PC-3 (cell line): ENCODE measurements at regions not wholly inside any gene's neighbourhood (a gene's known extent, or its start where the extent isn't known, plus 50 kb on each side); places are given as distances from the start of the nearest gene placed in this dataset.

Experiments used
- ATAC-seq: fragments of 200-7000 bp; cut with Tn5 transposase; 2 replicates; pipeline ENCODE4 v1.9.1; 2020; ENCODE audit warnings: mild to moderate bottlenecking, moderate library complexity
- BruUV-seq: library from RNA; stranded (reverse); fragments of 400-500 nt; replicated peaks from 2 replicates; lab custom pipeline; 2021; lab: Mats Ljungman, UMichigan
- CTCF ChIA-PET: fragments of 300-600 bp; sonication (Branson Sonifier 250); formaldehyde crosslinking; loops from one replicate; lab custom pipeline; 2022; ENCODE audit warnings: antibody characterized with exemption; lab: Charles Lee
- POLR2A ChIA-PET: fragments of 300-600 bp; sonication (Branson Sonifier 250); formaldehyde crosslinking; loops from one replicate; lab custom pipeline; 2022; ENCODE audit warnings: antibody characterized with exemption; ENCODE audit not compliant: unreplicated experiment; lab: Charles Lee
- DNase-seq: peaks from one replicate; pipeline ENCODE4 v3.0.0-alpha.2; 2015
- H2AFZ ChIP-seq: fragments of 300-600 bp; sonication (generic); 2 replicates; pipeline ENCODE4 v1.6.0; 2016; ENCODE audit warnings: antibody characterized with exemption, low read length
- H3F3A ChIP-seq: fragments of 300-600 bp; sonication (generic); one replicate; pipeline ENCODE4 v1.6.0; 2017; ENCODE audit warnings: antibody characterized with exemption, low read length, control low read depth, mild to moderate bottlenecking; ENCODE audit not compliant: unreplicated experiment
- H3K27ac ChIP-seq: fragments of 300-600 bp; sonication (generic); 2 replicates; pipeline ENCODE4 v1.5.1; 2016; ENCODE audit warnings: mild to moderate bottlenecking, low read length
- H3K27me3 ChIP-seq: fragments of 300-600 bp; sonication (generic); 2 replicates; pipeline ENCODE4 v1.6.1; 2016; ENCODE audit warnings: low read length, mixed read lengths
- H3K36me3 ChIP-seq: fragments of 300-600 bp; sonication (generic); 2 replicates; pipeline ENCODE4 v1.6.1; 2016; ENCODE audit warnings: low read depth, mixed run types, low read length, mixed read lengths
- H3K4me1 ChIP-seq: fragments of 300-600 bp; sonication (generic); 2 replicates; pipeline ENCODE4 v1.5.1; 2016; ENCODE audit warnings: low read length; ENCODE audit not compliant: insufficient read depth
- H3K4me2 ChIP-seq: fragments of 300-600 bp; sonication (generic); 2 replicates; pipeline ENCODE4 v1.6.0; 2016; ENCODE audit warnings: low read length
- H3K4me3 ChIP-seq: fragments of 300-600 bp; sonication (generic); 2 replicates; pipeline ENCODE4 v1.5.1; 2016; ENCODE audit warnings: mild to moderate bottlenecking, low read length, mixed read lengths
- H3K79me2 ChIP-seq: fragments of 300-600 bp; sonication (generic); 2 replicates; pipeline ENCODE4 v1.6.1; 2017; ENCODE audit warnings: low read length, mixed read lengths
- H3K9ac ChIP-seq: fragments of 300-600 bp; sonication (generic); 2 replicates; pipeline ENCODE4 v1.6.0; 2016; ENCODE audit warnings: mild to moderate bottlenecking, low read length
- H3K9me2 ChIP-seq: fragments of 300-600 bp; sonication (generic); replicated peaks from 2 replicates; pipeline ENCODE4 v1.6.1; 2016; ENCODE audit warnings: mixed run types, low read length, mixed read lengths
- H3K9me3 ChIP-seq: fragments of 300-600 bp; sonication (generic); 2 replicates; pipeline ENCODE4 v1.6.1; 2016; ENCODE audit warnings: low read length, mixed read lengths
- H4K20me1 ChIP-seq: fragments of 300-600 bp; sonication (generic); 2 replicates; pipeline ENCODE4 v1.6.1; 2016; ENCODE audit warnings: low read length, mixed read lengths
- EZH2 ChIP-seq: fragments of 300-600 bp; sonication (generic); IDR thresholded peaks from one replicate; pipeline ENCODE4 v1.6.1; 2017; ENCODE audit warnings: antibody characterized with exemption, mild to moderate bottlenecking, low read length; ENCODE audit not compliant: unreplicated experiment
- EZH2phosphoT487 ChIP-seq: fragments of 300-600 bp; sonication (generic); IDR thresholded peaks from 2 replicates; pipeline ENCODE4 v1.6.1; 2018; ENCODE audit warnings: mild to moderate bottlenecking, antibody characterized with exemption, low read length, borderline replicate concordance
- intact Hi-C: fragments of 100-400 bp; cut with micrococcal nuclease; formaldehyde crosslinking; loops from 2 replicates; pipeline ENCODE4 v1.9.0; 2023
- TF ChIP-seq, protein P1 (sequence below): fragments of 300-600 bp; sonication (generic); conservative IDR thresholded peaks from 2 replicates; pipeline ENCODE4 v1.5.1; 2017; ENCODE audit warnings: antibody characterized with exemption, low read depth, mild to moderate bottlenecking, low read length

DNA sequence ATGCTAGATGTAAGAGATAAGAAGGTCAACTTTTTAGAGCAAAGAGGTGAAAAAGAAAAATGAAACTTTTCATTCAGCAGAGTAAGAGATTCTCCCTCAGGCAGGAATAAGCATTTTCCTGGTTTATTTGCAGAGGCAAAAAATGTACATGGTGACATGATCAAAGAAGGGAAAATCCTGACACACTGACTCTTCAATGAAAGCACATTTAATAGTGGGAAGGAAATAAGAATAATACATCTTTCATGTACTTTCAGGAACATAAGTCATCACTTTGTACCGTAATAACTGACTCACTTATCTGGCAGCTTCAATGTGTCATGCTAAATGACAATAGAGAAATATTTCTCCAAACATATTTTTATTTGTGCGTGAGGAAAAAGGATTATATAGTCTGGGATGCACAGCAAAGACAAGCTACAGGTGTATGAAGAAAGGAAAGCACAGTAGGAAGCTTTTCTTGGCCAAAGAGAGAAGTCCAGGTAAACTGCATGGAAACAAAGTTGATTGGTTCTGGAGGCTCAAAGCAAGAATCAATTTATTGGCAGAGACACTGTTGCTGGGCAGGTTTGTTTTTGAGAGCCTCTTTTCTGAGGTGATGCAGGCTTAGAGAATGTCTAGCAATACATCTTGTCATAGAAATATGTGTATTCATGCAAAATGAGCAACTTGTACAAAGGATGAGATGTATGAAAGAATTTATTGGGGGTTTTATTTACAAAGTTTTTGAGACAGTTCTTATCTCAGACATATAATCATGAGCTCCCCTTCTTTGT is 1409.0 kb downstream of the PLA2G4A start:
- Histone ChIP-seq H3K36me3 (no peaks in the 10 kb centered on the region), H3K79me2 (no peaks in the 10 kb centered on the region), H3K4me3 (no peak overlapping the region), H3K9me2 (no peaks in the 10 kb centered on the region), H3K9ac (no peak overlapping the region), H3K4me2 (peak overlapping the region; percentile 50; the same call in 1 of the 2 replicates), H4K20me1 (no peaks in the 10 kb centered on the region), H3K27ac (peak overlapping the region; percentile 46), H2AFZ (no peak overlapping the region), H3K4me1 (peaks cover 6% of the 10 kb centered on the region; the same call in 1 of the 2 replicates), H3K27me3 (no peaks in the 10 kb centered on the region), H3K9me3 (no peaks in the 10 kb centered on the region), H3F3A (no peaks in the 10 kb centered on the region)
- no TSS peak for BruUV-seq
- ATAC-seq (peak; percentile 94), DNase-seq (peak; percentile 77)
- POLR2A ChIA-PET = no interaction called here
- CTCF ChIA-PET = no interaction called here
- intact Hi-C loops = no loop called here
- TF ChIP-seq EZH2phosphoT487 (no peak), EZH2 (no peak)
- TF ChIP-seq, protein P1, sequence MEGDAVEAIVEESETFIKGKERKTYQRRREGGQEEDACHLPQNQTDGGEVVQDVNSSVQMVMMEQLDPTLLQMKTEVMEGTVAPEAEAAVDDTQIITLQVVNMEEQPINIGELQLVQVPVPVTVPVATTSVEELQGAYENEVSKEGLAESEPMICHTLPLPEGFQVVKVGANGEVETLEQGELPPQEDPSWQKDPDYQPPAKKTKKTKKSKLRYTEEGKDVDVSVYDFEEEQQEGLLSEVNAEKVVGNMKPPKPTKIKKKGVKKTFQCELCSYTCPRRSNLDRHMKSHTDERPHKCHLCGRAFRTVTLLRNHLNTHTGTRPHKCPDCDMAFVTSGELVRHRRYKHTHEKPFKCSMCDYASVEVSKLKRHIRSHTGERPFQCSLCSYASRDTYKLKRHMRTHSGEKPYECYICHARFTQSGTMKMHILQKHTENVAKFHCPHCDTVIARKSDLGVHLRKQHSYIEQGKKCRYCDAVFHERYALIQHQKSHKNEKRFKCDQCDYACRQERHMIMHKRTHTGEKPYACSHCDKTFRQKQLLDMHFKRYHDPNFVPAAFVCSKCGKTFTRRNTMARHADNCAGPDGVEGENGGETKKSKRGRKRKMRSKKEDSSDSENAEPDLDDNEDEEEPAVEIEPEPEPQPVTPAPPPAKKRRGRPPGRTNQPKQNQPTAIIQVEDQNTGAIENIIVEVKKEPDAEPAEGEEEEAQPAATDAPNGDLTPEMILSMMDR = no peak

DNA sequence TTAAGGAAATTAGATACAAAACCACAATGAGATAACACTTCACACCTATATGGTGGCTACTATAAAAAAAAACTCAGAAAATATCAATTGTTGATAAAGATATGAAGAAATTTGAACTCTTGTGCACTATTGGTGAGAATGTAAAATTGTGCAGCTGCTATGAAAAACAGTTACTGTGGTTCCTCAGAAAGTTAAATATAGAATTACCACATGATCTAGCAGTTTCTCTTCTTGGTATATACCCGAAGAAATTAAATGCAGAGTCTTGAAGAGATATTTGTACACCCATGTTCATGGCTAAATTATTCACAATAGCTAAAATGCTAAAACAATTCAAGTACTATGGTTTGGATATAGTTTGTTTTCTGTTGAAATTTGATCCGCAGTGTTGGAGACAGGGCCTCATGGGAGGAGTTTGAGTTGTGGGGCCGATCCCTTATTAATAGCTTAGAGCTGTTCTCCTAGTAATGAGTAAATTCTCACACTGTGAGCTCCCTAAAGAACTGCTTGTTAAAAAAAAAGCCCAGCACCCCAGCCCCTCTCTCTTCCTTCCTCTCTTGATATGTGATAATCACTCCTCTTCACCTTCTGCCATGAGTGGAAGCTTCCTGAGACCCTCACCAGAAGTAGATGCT is 1412.1 kb downstream of the PLA2G4A start:
- intact Hi-C loops = no loop called here
- TF ChIP-seq, protein P1 = no peak
- TF ChIP-seq EZH2phosphoT487 = no peak
- TF ChIP-seq EZH2 = no peak
- no peaks in the 10 kb centered on the region for H3K9me2 ChIP-seq
- H4K20me1 ChIP-seq = no peaks in the 10 kb centered on the region
- no TSS peak for BruUV-seq
- H3K36me3 ChIP-seq = no peaks in the 10 kb centered on the region
- no peaks in the 10 kb centered on the region for H3K9me3 ChIP-seq
- no peak overlapping the region for H3K4me2 ChIP-seq
- ChIA-PET POLR2A (no interaction called here), CTCF (no interaction called here)
- no peak overlapping the region for H3K4me3 ChIP-seq
- no peak overlapping the region for H3K9ac ChIP-seq
- no peaks in the 10 kb centered on the region for H3K27me3 ChIP-seq
- no peaks in the 10 kb centered on the region for H3K79me2 ChIP-seq
- ATAC-seq (no peak), DNase-seq (no peak)
- no peak overlapping the region for H3K27ac ChIP-seq
- H3K4me1 ChIP-seq = peaks cover 6% of the 10 kb centered on the region; the same call in 1 of the 2 replicates
- no peaks in the 10 kb centered on the region for H3F3A ChIP-seq
- H2AFZ ChIP-seq = no peak overlapping the region

DNA sequence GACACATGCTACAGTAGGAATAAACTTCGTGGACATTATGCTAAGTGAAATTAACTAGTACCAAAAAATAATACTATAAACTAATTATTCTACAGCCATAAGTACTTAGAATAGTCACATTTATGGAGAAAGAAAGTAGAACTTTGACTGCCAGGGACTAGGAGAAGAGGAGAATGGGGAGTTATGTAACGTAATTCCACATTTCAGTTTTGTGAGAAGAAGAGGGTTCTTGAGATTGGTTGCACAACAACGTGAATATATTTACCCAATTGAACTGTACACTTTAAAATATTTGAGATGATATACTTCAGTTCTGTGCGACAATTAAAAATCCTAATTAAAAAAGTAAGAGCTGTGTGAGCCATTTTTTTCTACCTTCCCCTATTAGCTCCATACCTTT is 1412.9 kb downstream of the PLA2G4A start:
- no peak for TF ChIP-seq EZH2
- TF ChIP-seq EZH2phosphoT487 = no peak
- TF ChIP-seq, protein P1 = no peak
- Histone ChIP-seq H3K27me3 (no peaks in the 10 kb centered on the region), H3K27ac (no peak overlapping the region), H3K4me2 (no peak overlapping the region), H3K36me3 (no peaks in the 10 kb centered on the region), H4K20me1 (no peaks in the 10 kb centered on the region), H3K4me1 (peaks cover 6% of the 10 kb centered on the region; the same call in 1 of the 2 replicates), H3K9me2 (no peaks in the 10 kb centered on the region), H3K79me2 (no peaks in the 10 kb centered on the region), H3K9ac (no peak overlapping the region), H2AFZ (no peak overlapping the region), H3K9me3 (no peaks in the 10 kb centered on the region), H3F3A (no peaks in the 10 kb centered on the region), H3K4me3 (no peak overlapping the region)
- no peak for DNase-seq
- intact Hi-C loops = no loop called here
- CTCF ChIA-PET = no interaction called here
- no peak for ATAC-seq
- POLR2A ChIA-PET = no interaction called here
- no TSS peak for BruUV-seq
